GM19043 (cell line): ENCODE measurements at regions not wholly inside any gene's neighbourhood (a gene's known extent, or its start where the extent isn't known, plus 50 kb on each side); places are given as distances from the start of the nearest gene placed in this dataset.
"Not testable (repeated sequence)": the region's sequence is repeated elsewhere in the genome, so short reads cannot be mapped to it uniquely, and the experiment has no call there.

Source experiments
- ATAC-seq: cut with Tn5 transposase; IDR thresholded peaks from one replicate; pipeline ENCODE4 v1.9.1; 2021; ENCODE audit warnings: low read depth; ENCODE audit not compliant: unreplicated experiment

DNA sequence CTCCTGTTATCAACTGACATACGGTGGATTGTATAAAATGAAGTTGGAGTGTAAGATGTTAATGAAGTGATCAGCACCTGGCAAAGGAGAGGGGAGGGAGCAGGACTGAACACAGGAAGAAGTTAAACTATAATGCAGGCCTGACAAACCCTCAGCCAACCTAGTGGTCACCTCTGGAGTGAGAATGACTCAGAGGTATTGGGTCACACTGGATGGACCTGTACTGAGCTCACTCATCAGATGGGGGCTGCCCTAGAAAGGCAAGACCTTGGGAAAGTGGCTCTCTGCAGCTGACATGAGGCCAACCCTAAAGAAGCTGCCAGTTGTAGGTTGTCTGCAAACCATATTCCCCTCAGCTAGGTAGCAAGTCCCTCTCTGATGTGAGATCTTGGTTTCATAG lies 193.3 kb upstream of the HTR1E start:
- no peak for ATAC-seq

GRCh38 chr6:86738078-86738477 lies 199.2 kb upstream of the HTR1E start:
- no peak for ATAC-seq

GRCh38 chr6:86731631-86732030 lies 205.7 kb upstream of the HTR1E start:
- not testable (repeated sequence) for ATAC-seq

- not testable (repeated sequence) for ATAC-seq
Measured at GRCh38 chr6:86730772-86731171, 206.6 kb upstream of the HTR1E start.

GRCh38 chr6:86730216-86730615 lies 207.1 kb upstream of the HTR1E start:
- ATAC-seq, result no peak

GRCh38 chr6:86728976-86729375 lies 208.4 kb upstream of the HTR1E start:
- ATAC-seq, result no peak

DNA sequence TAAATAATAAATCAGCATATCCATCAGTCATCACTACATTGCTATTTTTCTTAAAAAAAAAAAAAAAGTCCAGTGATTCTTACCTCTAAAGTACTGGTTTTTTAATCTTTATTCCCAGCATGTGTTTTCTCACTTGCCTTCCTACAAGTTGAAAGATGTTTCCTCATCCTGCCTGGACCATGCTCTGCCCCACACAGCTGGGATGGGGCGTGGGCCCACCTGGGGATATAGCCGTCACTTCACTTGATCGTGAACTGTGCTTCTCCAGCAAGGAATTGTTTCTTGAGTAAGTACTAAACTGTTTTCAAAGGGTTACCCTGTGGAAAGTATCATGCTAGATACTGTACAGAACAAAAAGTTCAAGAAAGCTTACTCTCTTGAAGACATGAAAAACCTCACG lies 212.6 kb upstream of the HTR1E start:
- no peak for ATAC-seq

- ATAC-seq, result no peak
Measured at GRCh38 chr6:86723729-86724128, 213.6 kb upstream of the HTR1E start.

DNA sequence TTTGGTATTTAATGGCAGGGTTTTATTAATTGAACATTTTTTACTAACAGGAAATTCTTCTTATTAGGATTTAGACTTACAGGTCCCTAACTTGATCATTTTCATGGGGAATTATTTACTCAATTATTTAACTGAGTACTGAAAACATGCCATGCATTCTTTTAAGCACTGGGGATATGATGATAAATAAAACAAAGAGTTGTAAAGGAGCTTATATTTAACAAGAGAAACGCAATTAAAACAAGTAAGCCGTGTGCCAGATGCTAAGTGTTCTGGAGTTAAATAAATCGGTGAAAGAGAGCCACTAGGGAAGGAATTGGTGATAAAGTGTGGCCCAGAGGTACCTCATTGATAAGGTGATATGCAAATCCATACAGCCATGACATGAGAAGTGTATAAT lies 214.2 kb upstream of the HTR1E start:
- no peak for ATAC-seq

GRCh38 chr6:86722131-86722530 lies 215.2 kb upstream of the HTR1E start:
- no peak for ATAC-seq

GRCh38 chr6:86715676-86716075 lies 221.7 kb upstream of the HTR1E start:
- no peak for ATAC-seq

DNA sequence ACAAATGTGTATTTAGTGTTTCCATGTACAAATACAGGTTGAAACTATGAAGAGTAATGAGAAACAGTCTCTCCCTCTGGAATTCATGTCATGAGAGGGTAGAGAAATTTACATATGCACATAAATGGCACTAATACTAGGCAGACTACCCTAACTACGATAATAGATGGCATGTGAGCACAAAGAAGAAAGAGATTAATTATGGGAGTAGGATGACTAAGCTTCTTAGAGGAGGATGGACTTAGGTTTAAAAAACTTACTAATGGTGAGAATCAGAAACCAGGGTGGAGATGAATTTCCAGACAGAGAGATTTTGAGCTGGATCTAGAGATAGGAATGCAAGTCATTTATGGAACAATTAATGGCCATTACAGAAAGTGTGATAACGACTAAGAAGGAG lies 225.3 kb upstream of the HTR1E start:
- ATAC-seq, result no peak

DNA sequence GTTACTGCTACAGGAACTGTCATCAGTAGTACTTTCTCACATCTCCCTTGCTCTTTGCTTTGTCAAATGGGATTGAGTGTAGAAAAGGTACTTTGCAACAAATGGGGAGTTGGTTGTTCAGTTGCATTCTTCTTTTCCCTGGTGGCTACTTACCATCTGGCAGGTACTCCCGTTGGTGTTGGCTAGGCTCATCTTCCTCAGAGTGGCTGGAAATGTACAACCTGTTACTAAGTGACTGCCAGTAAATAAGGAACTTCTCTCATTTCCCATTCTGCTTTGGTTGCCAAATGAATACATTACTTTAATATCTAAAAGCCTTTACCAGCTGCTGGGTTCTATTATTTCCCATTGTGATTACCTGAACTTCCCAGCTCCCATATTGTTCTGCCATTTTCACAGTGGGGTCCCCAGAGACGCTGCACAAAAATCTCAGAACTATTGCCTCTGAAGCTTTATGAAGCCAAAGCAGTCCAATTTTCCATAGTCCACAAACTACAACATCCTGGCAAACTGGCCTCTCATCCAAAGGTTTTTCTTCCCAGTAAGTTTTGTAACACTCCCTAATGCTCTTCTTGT lies 229.7 kb upstream of the HTR1E start:
- no peak for ATAC-seq

DNA sequence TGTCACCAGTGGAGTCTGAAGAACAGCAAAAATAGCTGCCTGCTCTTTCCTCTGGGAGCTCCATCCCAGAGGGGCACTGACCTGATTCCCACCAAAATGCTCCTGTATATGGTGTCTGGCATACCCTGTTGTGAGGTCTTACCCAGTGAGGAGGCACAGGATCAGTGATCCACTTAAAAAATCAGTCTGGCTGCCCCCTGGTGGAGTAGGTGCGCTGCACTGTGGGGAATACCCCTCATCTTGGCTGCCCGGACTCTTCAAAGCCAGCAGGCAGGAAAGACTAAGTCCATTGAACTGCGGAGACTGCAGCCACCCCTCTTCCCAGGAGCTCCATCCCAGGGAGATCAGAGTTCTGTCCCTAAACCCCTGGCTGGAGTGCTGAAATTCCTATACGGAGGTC lies 230.9 kb upstream of the HTR1E start:
- no peak for ATAC-seq

DNA sequence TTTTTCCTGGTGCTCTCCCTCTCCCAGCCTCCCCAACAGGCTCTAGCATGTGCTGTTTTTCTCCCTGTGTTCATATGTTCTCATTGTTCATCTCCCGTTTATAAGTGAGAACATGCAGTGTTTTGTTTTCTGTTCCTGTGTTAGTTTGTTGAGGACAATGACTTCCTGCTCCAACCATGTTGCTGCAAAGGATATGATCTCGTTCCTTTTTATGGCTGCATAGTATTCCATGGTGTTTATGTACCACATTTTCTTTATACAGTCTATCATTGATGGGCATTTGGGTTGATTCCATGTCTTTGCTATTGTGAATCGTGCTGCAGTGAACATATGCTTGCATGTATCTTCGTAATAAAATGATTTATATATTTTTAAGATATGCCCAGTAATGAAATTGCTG lies 236.1 kb upstream of the HTR1E start:
- ATAC-seq, result not testable (repeated sequence)

GRCh38 chr6:86686496-86686895 lies 250.8 kb upstream of the HTR1E start:
- no peak for ATAC-seq

GRCh38 chr6:86685230-86685797 lies 252.0 kb upstream of the HTR1E start:
- no peak for ATAC-seq

GRCh38 chr6:86683132-86683908 lies 254.0 kb upstream of the HTR1E start:
- ATAC-seq, result no peak

DNA sequence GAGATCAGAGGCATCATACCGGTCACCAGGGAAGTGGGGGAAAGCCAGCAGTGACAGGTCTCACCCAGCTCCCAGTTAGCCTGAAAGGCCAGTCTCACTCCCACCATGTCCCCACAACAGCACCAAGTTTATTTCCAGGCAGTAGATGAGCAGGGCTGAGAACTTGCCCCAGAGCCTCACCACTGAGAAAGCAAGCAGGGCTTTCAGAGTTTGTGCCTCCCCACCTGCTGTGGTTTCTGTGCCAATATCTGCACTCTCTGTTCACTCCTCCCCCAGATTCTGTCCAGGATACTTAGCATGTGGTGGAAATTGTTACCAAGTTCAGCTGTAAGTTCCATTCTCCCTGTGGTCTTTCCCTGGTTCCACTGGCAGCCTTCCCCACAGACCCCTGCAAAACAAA lies 255.0 kb upstream of the HTR1E start:
- ATAC-seq, result no peak

- not testable (repeated sequence) for ATAC-seq
Measured at GRCh38 chr6:86681140-86681539, 256.2 kb upstream of the HTR1E start.

- not testable (repeated sequence) for ATAC-seq
Measured at GRCh38 chr6:86672125-86672524, 265.2 kb upstream of the HTR1E start.

GRCh38 chr6:86657192-86657591 lies 280.1 kb upstream of the HTR1E start:
- no peak for ATAC-seq
